PC-9 (cell line): ENCODE measurements at regions not wholly inside any gene's neighbourhood (a gene's known extent, or its start where the extent isn't known, plus 50 kb on each side); places are given as distances from the start of the nearest gene placed in this dataset.

Source experiments
- EZH2 ChIP-seq: fragments of 200-600 bp; sonication (generic); IDR thresholded peaks from 2 replicates; pipeline ENCODE4 v1.8.0; 2017; ENCODE audit warnings: antibody characterized with exemption, low read depth
- TF ChIP-seq, protein P1 (sequence below): fragments of 200-600 bp; sonication (generic); conservative IDR thresholded peaks from 2 replicates; pipeline ENCODE4 v1.6.1; 2017; ENCODE audit warnings: mixed run types, antibody characterized with exemption, mild to moderate bottlenecking, moderate library complexity

DNA sequence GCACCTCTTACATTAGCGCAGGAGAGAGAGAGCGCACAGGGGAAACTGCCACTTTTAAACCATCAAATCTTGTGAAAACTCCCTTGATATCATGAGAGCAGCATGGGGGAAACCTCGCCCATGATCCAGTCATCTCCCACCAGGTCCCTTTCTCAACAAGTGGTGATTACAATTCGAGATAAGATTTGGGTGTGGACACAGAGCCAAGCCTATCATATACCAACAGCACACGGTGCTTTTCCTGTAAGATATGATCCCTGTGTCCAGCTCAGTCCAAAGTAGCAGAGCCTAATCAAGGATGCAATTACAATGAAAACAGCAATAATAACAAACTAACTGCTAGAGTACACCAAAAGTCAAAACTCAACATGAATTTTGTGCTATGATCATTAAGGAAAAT, 148.7 kb upstream of the TCF21 start:
- no peak for TF ChIP-seq EZH2
- TF ChIP-seq, protein P1, sequence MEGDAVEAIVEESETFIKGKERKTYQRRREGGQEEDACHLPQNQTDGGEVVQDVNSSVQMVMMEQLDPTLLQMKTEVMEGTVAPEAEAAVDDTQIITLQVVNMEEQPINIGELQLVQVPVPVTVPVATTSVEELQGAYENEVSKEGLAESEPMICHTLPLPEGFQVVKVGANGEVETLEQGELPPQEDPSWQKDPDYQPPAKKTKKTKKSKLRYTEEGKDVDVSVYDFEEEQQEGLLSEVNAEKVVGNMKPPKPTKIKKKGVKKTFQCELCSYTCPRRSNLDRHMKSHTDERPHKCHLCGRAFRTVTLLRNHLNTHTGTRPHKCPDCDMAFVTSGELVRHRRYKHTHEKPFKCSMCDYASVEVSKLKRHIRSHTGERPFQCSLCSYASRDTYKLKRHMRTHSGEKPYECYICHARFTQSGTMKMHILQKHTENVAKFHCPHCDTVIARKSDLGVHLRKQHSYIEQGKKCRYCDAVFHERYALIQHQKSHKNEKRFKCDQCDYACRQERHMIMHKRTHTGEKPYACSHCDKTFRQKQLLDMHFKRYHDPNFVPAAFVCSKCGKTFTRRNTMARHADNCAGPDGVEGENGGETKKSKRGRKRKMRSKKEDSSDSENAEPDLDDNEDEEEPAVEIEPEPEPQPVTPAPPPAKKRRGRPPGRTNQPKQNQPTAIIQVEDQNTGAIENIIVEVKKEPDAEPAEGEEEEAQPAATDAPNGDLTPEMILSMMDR: no peak
